Heart right ventricle (tissue), 16 donors: ENCODE measurements at regions not wholly inside any gene's neighbourhood (a gene's known extent, or its start where the extent isn't known, plus 50 kb on each side); places are given as distances from the start of the nearest gene placed in this dataset.

Experiments used
- ATAC-seq, 8 donors: fragments of 200-7000 bp; cut with Tn5 transposase; one replicate each; pipeline ENCODE4 v1.9.1; 2020; ENCODE audit warnings: mild to moderate bottlenecking in 8 of 8, moderate library complexity in 8 of 8, moderate number of reproducible peaks in 1 of 8
- DNase-seq, 2 donors: peaks; one replicate each; pipeline ENCODE4 v3.0.0-alpha.2; 2020
- H3K27ac ChIP-seq, 10 donors: fragments of 200-600 bp; sonication (generic) in 2 of 10; one replicate each; pipeline versions ENCODE4 v1.5.0 to v1.8.0; 2020 to 2022; ENCODE audit warnings: mild to moderate bottlenecking in 3 of 10
- H3K27me3 ChIP-seq, 7 donors: fragments of 200-600 bp; one replicate each; pipeline ENCODE4 v1.8.0; 2021 to 2022; ENCODE audit warnings: mild to moderate bottlenecking in 2 of 7
- H3K36me3 ChIP-seq, 9 donors: fragments of 200-600 bp; sonication (generic) in 1 of 9; one replicate each; pipeline versions ENCODE4 v1.5.0 to v1.8.0; 2020 to 2022; ENCODE audit warnings: mild to moderate bottlenecking in 2 of 9
- H3K4me1 ChIP-seq, 9 donors: fragments of 200-600 bp; sonication (generic) in 1 of 9; one replicate each; pipeline versions ENCODE4 v1.5.0 to v1.8.0; 2020 to 2022; ENCODE audit warnings: mild to moderate bottlenecking in 4 of 9
- H3K4me3 ChIP-seq, 10 donors: fragments of 200-600 bp; sonication (generic) in 2 of 10; one replicate each; pipeline versions ENCODE4 v1.5.0 to v1.8.0; 2020 to 2022; ENCODE audit warnings: mild to moderate bottlenecking in 7 of 10, moderate library complexity in 2 of 10
- H3K9me3 ChIP-seq, 11 donors: fragments of 200-600 bp in 10 of 11; sonication (generic) in 2 of 11; one replicate each; pipeline versions ENCODE4 v1.5.0 to v1.8.0; 2013 to 2022; ENCODE audit warnings: mild to moderate bottlenecking in 2 of 11, control low read depth in 1 of 11, moderate library complexity in 1 of 11
- WGBS, 2 donors: extraction: QIAGEN DNeasy Blood & Tissue Kit; methylation state at CpG; one replicate each; pipeline ENCODE4 v1.1.7; 2013; ENCODE audit warnings: inconsistent platforms in 1 of 2; 5-methylcytosine and 5-hydroxymethylcytosine counted together
- intact Hi-C, 10 donors: fragments of 100-400 bp; cut with DNase I; formaldehyde crosslinking; loops; one replicate each; pipeline versions ENCODE4 v1.11.1 to v1.14.2; 2022
- TF ChIP-seq, protein P1 (sequence below), 9 donors: fragments of 200-600 bp; sonication (generic) in 2 of 9; IDR thresholded peaks; one replicate each; pipeline versions ENCODE4 v1.5.0 to v1.8.0; 2021 to 2022; ENCODE audit warnings: antibody characterized with exemption in 9 of 9, mild to moderate bottlenecking in 5 of 9, moderate library complexity in 1 of 9
- donor health status: Arrhythmogenic right ventricular cardiomyopathy.
- donor health status: ischemic (EF 13 %, LVEDD 7.1; RV severe dilation, severe dysfunction).
- donor health status: healthy with polysubstance abuse.
- donor health status: DM: no; HTN: yes; CAD: no.
- donor health status: DM: no; HTN: no; CAD: no.
- donor health status: ischemic (EF 25% LVEDD 6.9; RV normal size, moderate dysfunction).
- donor health status: ischemic (EF 25% LVEDD 5.7; RV mildly dilated, moderate dysfunction).
- donor health status: healthy.
- donor health status: DM: yes; HTN: yes; CAD: no.
- donor health status: Ischemic cardiomyopathy.
- donor health status: ischemic (EF 35%, LVEDD 5.7; RV mildly dilated, moderate dysfunction).
- donor health status: nonischemic (EF 11% LVEDD 7.7; RV severe dilation, severe dysfunction).
- donor health status: DM: yes; HTN: yes; CAD: no.
- donor health status: PGD.
- donor health status: ischemic (EF 29% LVEDD 5.4; RV normal size, mild dysfunction).
- donor health status: nonischemic (EF 23%, LVEDD 6.1; RV moderate dilation, normal function).

DNA sequence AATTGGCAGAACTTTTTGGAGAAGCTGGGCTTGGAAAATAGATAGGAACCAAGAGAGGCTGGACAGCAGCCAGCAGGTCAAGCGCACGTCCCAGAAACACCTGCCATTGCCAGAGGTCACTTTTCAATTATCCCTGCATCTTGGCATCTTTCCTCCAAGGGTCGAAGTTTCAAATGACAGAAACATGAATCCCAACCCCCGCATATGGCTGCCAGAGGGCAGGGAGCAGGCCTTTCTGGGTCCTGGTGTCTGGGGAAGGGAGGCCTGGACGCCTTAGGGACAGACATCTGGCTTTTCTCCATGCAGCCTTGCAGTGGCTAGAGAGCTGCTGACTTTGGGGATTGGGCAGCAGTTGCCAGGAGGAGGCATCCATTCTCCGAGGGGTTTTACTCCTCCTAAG is 164.5 kb upstream of the TPM1 start:
- Histone ChIP-seq H3K27me3 (no peaks in the 10 kb centered on the region), H3K9me3 (no peaks in the 10 kb centered on the region), H3K36me3 (no peaks in the 10 kb centered on the region), H3K27ac (peak overlapping the region in 4 of 10 donors; percentile 10 to 30 (median 29)), H3K4me3 (no peak overlapping the region), H3K4me1 (peaks cover 0 to 32% (median 17%) of the 10 kb centered on the region in 9 donors)
- TF ChIP-seq, protein P1, sequence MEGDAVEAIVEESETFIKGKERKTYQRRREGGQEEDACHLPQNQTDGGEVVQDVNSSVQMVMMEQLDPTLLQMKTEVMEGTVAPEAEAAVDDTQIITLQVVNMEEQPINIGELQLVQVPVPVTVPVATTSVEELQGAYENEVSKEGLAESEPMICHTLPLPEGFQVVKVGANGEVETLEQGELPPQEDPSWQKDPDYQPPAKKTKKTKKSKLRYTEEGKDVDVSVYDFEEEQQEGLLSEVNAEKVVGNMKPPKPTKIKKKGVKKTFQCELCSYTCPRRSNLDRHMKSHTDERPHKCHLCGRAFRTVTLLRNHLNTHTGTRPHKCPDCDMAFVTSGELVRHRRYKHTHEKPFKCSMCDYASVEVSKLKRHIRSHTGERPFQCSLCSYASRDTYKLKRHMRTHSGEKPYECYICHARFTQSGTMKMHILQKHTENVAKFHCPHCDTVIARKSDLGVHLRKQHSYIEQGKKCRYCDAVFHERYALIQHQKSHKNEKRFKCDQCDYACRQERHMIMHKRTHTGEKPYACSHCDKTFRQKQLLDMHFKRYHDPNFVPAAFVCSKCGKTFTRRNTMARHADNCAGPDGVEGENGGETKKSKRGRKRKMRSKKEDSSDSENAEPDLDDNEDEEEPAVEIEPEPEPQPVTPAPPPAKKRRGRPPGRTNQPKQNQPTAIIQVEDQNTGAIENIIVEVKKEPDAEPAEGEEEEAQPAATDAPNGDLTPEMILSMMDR (IDR thresholded peaks at IDR 0.05), result no peak
- ATAC-seq (peak in 2 of 8 donors; percentile 49 to 52), DNase-seq (no peak)
- intact Hi-C loops, result no loop called here
- 49 to 60% methylated on average over 6 of the region's 6 CpGs for WGBS, 2 donors

DNA sequence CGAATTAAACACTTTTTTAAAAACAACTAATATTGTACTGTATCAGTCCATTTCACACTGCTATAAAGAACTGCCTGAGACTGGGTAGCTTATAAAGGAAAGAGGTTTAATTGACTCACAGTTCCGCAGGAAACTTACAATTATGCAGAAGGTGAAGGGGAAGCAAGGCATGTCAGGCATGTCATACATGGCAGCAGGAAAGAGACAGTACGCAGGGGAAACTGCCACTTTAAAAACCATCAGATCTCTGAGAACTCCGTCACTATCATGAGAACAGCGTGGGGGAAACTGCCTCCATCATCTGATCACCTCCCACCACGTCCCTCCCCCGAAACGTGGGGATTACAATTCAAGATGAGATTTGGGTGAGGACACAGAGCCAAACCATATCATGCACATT is 162.8 kb upstream of the TPM1 start:
- H3K36me3 ChIP-seq, result no peaks in the 10 kb centered on the region
- H3K27me3 ChIP-seq, result no peaks in the 10 kb centered on the region
- H3K4me3 ChIP-seq, result no peak overlapping the region
- H3K9me3 ChIP-seq, result no peaks in the 10 kb centered on the region
- intact Hi-C loops, result no loop called here
- WGBS, 2 donors, result 52 to 55% methylated on average over 8 of the region's 8 CpGs
- TF ChIP-seq, protein P1 (IDR thresholded peaks at IDR 0.05), result no peak
- ATAC-seq, result peak in 1 of 8 donors; percentile 10
- no peak for DNase-seq
- H3K4me1 ChIP-seq, result peaks cover 0 to 27% (median 17%) of the 10 kb centered on the region in 9 donors
- no peak overlapping the region for H3K27ac ChIP-seq

DNA sequence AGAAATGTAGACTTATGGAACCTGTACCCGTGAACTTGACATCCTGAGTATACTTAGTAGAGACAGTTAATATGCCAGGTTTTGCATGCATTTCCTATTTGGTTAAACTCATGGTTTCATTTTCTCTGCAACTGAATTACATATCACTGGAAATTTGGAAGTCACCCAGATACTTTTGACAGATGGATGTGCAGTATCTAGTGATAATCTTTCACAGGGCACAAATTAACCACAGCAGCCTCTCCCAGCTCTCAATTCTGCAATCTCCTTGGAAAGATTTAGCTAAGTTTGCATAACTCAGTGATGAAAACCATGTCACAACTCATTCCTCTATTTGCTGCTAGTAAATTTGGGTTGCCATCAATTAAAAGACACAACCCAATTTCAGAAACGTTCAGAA is 162.3 kb upstream of the TPM1 start:
- DNase-seq (no peak), ATAC-seq (peak in 1 of 8 donors; percentile 21)
- TF ChIP-seq, protein P1 (IDR thresholded peaks at IDR 0.05), result no peak
- Histone ChIP-seq H3K36me3 (no peaks in the 10 kb centered on the region), H3K9me3 (no peaks in the 10 kb centered on the region), H3K27me3 (no peaks in the 10 kb centered on the region), H3K4me1 (peaks cover 0 to 22% (median 13%) of the 10 kb centered on the region in 9 donors), H3K4me3 (no peak overlapping the region), H3K27ac (no peak overlapping the region)
- WGBS, 2 donors, result 44 to 46% methylated on average over 2 of the region's 2 CpGs
- intact Hi-C loops, result no loop called here

DNA sequence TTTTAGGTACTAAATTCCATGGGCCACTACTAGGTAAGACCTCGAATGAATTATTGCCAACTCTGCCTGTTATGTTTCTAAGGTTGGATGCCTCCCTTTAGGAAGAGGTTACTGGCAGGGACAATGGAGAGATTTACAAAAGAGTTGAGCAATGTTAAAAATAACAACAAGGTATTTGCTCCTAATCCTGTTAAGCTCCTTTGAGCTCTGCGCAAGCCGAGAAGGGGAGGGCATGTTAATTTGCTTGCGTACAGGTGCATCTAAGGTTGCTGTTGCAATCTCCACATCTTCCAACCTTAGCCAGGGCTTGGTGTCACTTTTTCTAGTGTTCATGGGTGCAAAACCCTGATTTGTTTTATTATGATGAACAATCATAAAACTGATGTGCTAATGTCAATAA is 161.5 kb upstream of the TPM1 start:
- Histone ChIP-seq H3K36me3 (no peaks in the 10 kb centered on the region), H3K4me3 (no peak overlapping the region), H3K9me3 (no peaks in the 10 kb centered on the region), H3K27me3 (no peaks in the 10 kb centered on the region), H3K4me1 (peaks cover 0 to 17% (median 6%) of the 10 kb centered on the region in 9 donors), H3K27ac (no peak overlapping the region)
- DNase-seq, result no peak
- intact Hi-C loops, result no loop called here
- TF ChIP-seq, protein P1 (IDR thresholded peaks at IDR 0.05), result no peak
- 79 to 94% methylated on average over 4 of the region's 4 CpGs for WGBS, 2 donors
- no peak for ATAC-seq
